HG03039 (cell line): ENCODE measurements at regions not wholly inside any gene's neighbourhood (a gene's known extent, or its start where the extent isn't known, plus 50 kb on each side); places are given as distances from the start of the nearest gene placed in this dataset.
"Not testable (repeated sequence)": the region's sequence is repeated elsewhere in the genome, so short reads cannot be mapped to it uniquely, and the experiment has no call there.

Experiments
- ATAC-seq: cut with Tn5 transposase; IDR thresholded peaks from one replicate; pipeline ENCODE4 v1.9.1; 2021; ENCODE audit warnings: mild to moderate bottlenecking, moderate library complexity; ENCODE audit not compliant: unreplicated experiment

GRCh38 chr6:92011681-92012245 lies 1407.6 kb downstream of the EPHA7 start:
- no peak for ATAC-seq

- ATAC-seq = no peak
These were observed 1410.4 kb downstream of the EPHA7 start for GRCh38 chr6:92008757-92009502.

- ATAC-seq = no peak
These were observed 1413.2 kb upstream of the MAP3K7 start for GRCh38 chr6:92000112-92000511.

GRCh38 chr6:91994787-91995186 lies 1407.9 kb upstream of the MAP3K7 start:
- ATAC-seq = no peak

GRCh38 chr6:91982559-91982958 lies 1395.7 kb upstream of the MAP3K7 start:
- ATAC-seq = no peak

GRCh38 chr6:91976797-91977196 lies 1389.9 kb upstream of the MAP3K7 start:
- ATAC-seq = no peak

GRCh38 chr6:91970700-91971099 lies 1383.8 kb upstream of the MAP3K7 start:
- no peak for ATAC-seq

GRCh38 chr6:91965872-91966271 lies 1379.0 kb upstream of the MAP3K7 start:
- no peak for ATAC-seq

GRCh38 chr6:91961671-91962070 lies 1374.8 kb upstream of the MAP3K7 start:
- ATAC-seq = no peak

- no peak for ATAC-seq
These were observed 1374.4 kb upstream of the MAP3K7 start for GRCh38 chr6:91961236-91961635.

- ATAC-seq = no peak
These were observed 1355.0 kb upstream of the MAP3K7 start for GRCh38 chr6:91941838-91942237.

GRCh38 chr6:91940801-91941200 lies 1353.9 kb upstream of the MAP3K7 start:
- ATAC-seq = no peak

GRCh38 chr6:91926827-91927226 lies 1340.0 kb upstream of the MAP3K7 start:
- ATAC-seq = no peak

- ATAC-seq = no peak
These were observed 1339.5 kb upstream of the MAP3K7 start for GRCh38 chr6:91926361-91926760.

- ATAC-seq = no peak
These were observed 1325.1 kb upstream of the MAP3K7 start for GRCh38 chr6:91911945-91912344.

GRCh38 chr6:91904586-91905164 lies 1317.8 kb upstream of the MAP3K7 start:
- ATAC-seq = no peak

GRCh38 chr6:91895599-91896285 lies 1308.9 kb upstream of the MAP3K7 start:
- ATAC-seq = no peak

- no peak for ATAC-seq
These were observed 1299.4 kb upstream of the MAP3K7 start for GRCh38 chr6:91886183-91886795.

GRCh38 chr6:91881791-91882190 lies 1294.9 kb upstream of the MAP3K7 start:
- ATAC-seq = not testable (repeated sequence)

- ATAC-seq = no peak
These were observed 1292.6 kb upstream of the MAP3K7 start for GRCh38 chr6:91879386-91879995.

GRCh38 chr6:91877994-91878393 lies 1291.1 kb upstream of the MAP3K7 start:
- no peak for ATAC-seq
